K562 (cell line): ENCODE measurements at regions not wholly inside any gene's neighbourhood (a gene's known extent, or its start where the extent isn't known, plus 50 kb on each side); places are given as distances from the start of the nearest gene placed in this dataset.

Experiments used
- ATAC-seq: fragments of 200-7000 bp; cut with Tn5 transposase; 3 replicates; pipeline ENCODE4 v1.9.1; 2020; ENCODE audit warnings: moderate library complexity
- BruUV-seq: library from RNA; stranded (reverse); fragments of 400-500 nt; replicated peaks from 2 replicates; lab custom pipeline; 2021; lab: Mats Ljungman, UMichigan
- CTCF ChIA-PET: fragments of 300-600 bp; formaldehyde crosslinking; extraction: SDS; loops from one replicate; lab custom pipeline; 2021; ENCODE audit warnings: low intra/inter-chr PET ratio; lab: Yijun Ruan, JAX
- POLR2A ChIA-PET: fragments of 300-600, 350-650 bp; sonication (Branson Sonifier 250); formaldehyde crosslinking; extraction: SDS; loops from one replicate; lab custom pipeline; 2021; ENCODE audit warnings: antibody characterized with exemption, inconsistent platforms; lab: Yijun Ruan, JAX
- DNase-seq, 4 experiments: peaks; one replicate each; pipeline versions ENCODE4 v3.0.0 to v3.0.0-alpha.2; 2011 to 2018; ENCODE audit warnings: low spot score in 3 of 4, mixed read lengths in 3 of 4; ENCODE audit errors: extremely low read depth in 1 of 4
- FAIRE-seq: peaks from 2 replicates; lab custom pipeline; 2011; peaks lifted over from hg19 to GRCh38; lab: Jason Lieb, UNC
- H2AFZ ChIP-seq: 2 replicates; pipeline ENCODE4 v1.6.0; 2011; ENCODE audit warnings: low read depth, low read length, control low read depth, inconsistent platforms
- H3K27ac ChIP-seq: fragments of 200-600 bp; 3 replicates; pipeline ENCODE4 v1.8.0; 2011; ENCODE audit warnings: low read depth, mild to moderate bottlenecking, control low read depth, inconsistent platforms, low read length, moderate library complexity, mixed read lengths; ENCODE audit errors: extremely low read depth
- H3K27me3 ChIP-seq, 2 experiments: fragments of 300-600 bp in 1 of 2; 2 replicates in 1 of 2; 3 replicates in 1 of 2; pipeline versions ENCODE4 v1.6.0 to v1.8.0; 2011; ENCODE audit warnings: inconsistent platforms in 2 of 2, low read length in 2 of 2, mild to moderate bottlenecking in 1 of 2, mixed read lengths in 1 of 2, moderate library complexity in 1 of 2; ENCODE audit not compliant: control insufficient read depth in 2 of 2, insufficient read depth in 2 of 2
- H3K36me3 ChIP-seq: fragments of 300-600 bp; 3 replicates; pipeline ENCODE4 v1.8.0; 2011; ENCODE audit warnings: mild to moderate bottlenecking, low read length, inconsistent platforms; ENCODE audit not compliant: control insufficient read depth, insufficient read depth
- H3K4me1 ChIP-seq, 2 experiments: fragments of 200-600 bp in 1 of 2; replicated peaks in 1 of 2; 2 replicates in 1 of 2; 3 replicates in 1 of 2; pipeline versions ENCODE4 v1.5.1 to v1.8.0; 2011; ENCODE audit warnings: inconsistent platforms in 2 of 2, low read length in 2 of 2, mild to moderate bottlenecking in 1 of 2, mixed read lengths in 1 of 2, moderate library complexity in 1 of 2; ENCODE audit not compliant: control insufficient read depth in 2 of 2, insufficient read depth in 2 of 2
- H3K4me2 ChIP-seq: 2 replicates; pipeline ENCODE4 v1.6.1; 2011; ENCODE audit warnings: low read length, control low read depth, inconsistent platforms, mixed read lengths; ENCODE audit not compliant: insufficient read depth
- H3K4me3 ChIP-seq: fragments of 200-600 bp; sonication (generic), shearing (Covaris generic); 2 replicates; pipeline ENCODE4 v1.5.1; 2016; ENCODE audit warnings: control low read depth, inconsistent platforms
- H3K79me2 ChIP-seq: fragments of 200-600 bp; 3 replicates; pipeline ENCODE4 v1.8.0; 2011; ENCODE audit warnings: low read length, inconsistent platforms; ENCODE audit not compliant: control insufficient read depth, insufficient read depth
- H3K9ac ChIP-seq, 2 experiments: 2 replicates each; pipeline versions ENCODE4 v1.6.0 to v1.6.1; 2011; ENCODE audit warnings: low read depth in 2 of 2, low read length in 2 of 2, control low read depth in 1 of 2, inconsistent platforms in 1 of 2, mild to moderate bottlenecking in 1 of 2, mixed read lengths in 1 of 2; ENCODE audit not compliant: insufficient read depth in 1 of 2
- H3K9me1 ChIP-seq: one replicate; pipeline ENCODE4 v1.6.0; 2011; ENCODE audit warnings: inconsistent platforms, mild to moderate bottlenecking, low read length, moderate library complexity; ENCODE audit not compliant: control insufficient read depth, insufficient read depth
- H3K9me3 ChIP-seq: replicated peaks from 2 replicates; pipeline ENCODE4 v1.5.1; 2011; ENCODE audit warnings: low read depth, low read length, inconsistent platforms; ENCODE audit not compliant: control insufficient read depth, insufficient read depth
- H4K20me1 ChIP-seq: replicated peaks from 2 replicates; pipeline ENCODE4 v1.6.1; 2011; ENCODE audit warnings: low read length, inconsistent platforms, mixed read lengths; ENCODE audit not compliant: control insufficient read depth, insufficient read depth
- KAT2B ChIP-seq: IDR thresholded peaks from one replicate; pipeline ENCODE4 v1.6.1; 2012; ENCODE audit warnings: low read depth, mild to moderate bottlenecking, control low read depth, inconsistent platforms, low read length, moderate library complexity
- KLF1 ChIP-seq: fragments of 450-650 bp; IDR thresholded peaks from 2 replicates; pipeline ENCODE4 v1.6.1; 2016; ENCODE audit warnings: missing genetic modification characterization, missing compliant biosample characterization
- MEF2A ChIP-seq: IDR thresholded peaks from 2 replicates; pipeline ENCODE4 v1.6.1; 2011; ENCODE audit warnings: low read depth, mild to moderate bottlenecking, low read length, moderate library complexity; ENCODE audit not compliant: control insufficient read depth
- PHF20 ChIP-seq: fragments of 450-650 bp; IDR thresholded peaks from 2 replicates; pipeline ENCODE4 v1.6.1; 2018; ENCODE audit not compliant: partially characterized antibody
- RBM25 ChIP-seq: fragments of 200-400 bp; formaldehyde crosslinking; IDR thresholded peaks from 2 replicates; pipeline ENCODE4 v1.6.1; 2018; ENCODE audit warnings: low read length, low read depth, moderate library complexity; ENCODE audit not compliant: severe bottlenecking
- TCF7 ChIP-seq: sonication (generic); IDR thresholded peaks from 2 replicates; pipeline ENCODE4 v1.6.1; 2016; ENCODE audit warnings: antibody characterized with exemption, borderline replicate concordance
- THRB ChIP-seq: fragments of 450-650 bp; formaldehyde crosslinking; conservative IDR thresholded peaks from 2 replicates; pipeline ENCODE4 v1.4.0; 2022; ENCODE audit warnings: mild to moderate bottlenecking, missing genetic modification characterization
- ZNF253 ChIP-seq: fragments of 250-450 bp; sonication (Bioruptor Pico); conservative IDR thresholded peaks from 2 replicates; pipeline ENCODE4 v1.6.1; 2021; ENCODE audit warnings: mild to moderate bottlenecking
- WGBS: fragments of 100-300 bp; shearing (Covaris generic); methylation state at CpG from one replicate; pipeline ENCODE4 v1.1.6; 2016; ENCODE audit warnings: low coverage, mixed read lengths; ENCODE audit not compliant: insufficient coverage; ENCODE audit errors: missing lambda C conversion rate; 5-methylcytosine and 5-hydroxymethylcytosine counted together
- in situ Hi-C: fragments of 300-500 bp; cut with MboI; formaldehyde crosslinking; loops from 4 replicates; pipeline ENCODE4 v1.15.0; 2018; ENCODE audit warnings: inconsistent platforms, mixed read lengths
- intact Hi-C: fragments of 100-400 bp; cut with micrococcal nuclease; formaldehyde crosslinking; loops from 2 replicates; pipeline ENCODE4 v1.14.2; 2022
- TF ChIP-seq, protein P1 (sequence below): sonication (generic); formaldehyde crosslinking; IDR thresholded peaks from 2 replicates; pipeline ENCODE4 v1.8.0; 2022; ENCODE audit warnings: missing genetic modification reagents, mild to moderate bottlenecking, borderline replicate concordance
- TF ChIP-seq, protein P2 (sequence below): IDR thresholded peaks from 2 replicates; pipeline ENCODE4 v1.6.1; 2014; ENCODE audit warnings: antibody characterized with exemption

- Histone ChIP-seq H3K79me2 (no peaks in the 10 kb centered on the region), H3K4me2 (no peak overlapping the region), H3K27ac (no peak overlapping the region), H3K36me3 (no peaks in the 10 kb centered on the region), H3K9me3 (no peaks in the 10 kb centered on the region), H4K20me1 (no peaks in the 10 kb centered on the region), H3K4me1 (no peaks in the 10 kb centered on the region), H2AFZ (no peak overlapping the region), H3K9ac (no peak overlapping the region), H3K4me3 (no peak overlapping the region), H3K27me3 (peaks cover 0 to 19% of the 10 kb centered on the region in 2 experiments; a peak in 3 of 5 replicates), H3K9me1 (no peaks in the 10 kb centered on the region)
- no TSS peak for BruUV-seq
- in situ Hi-C loops (no loop called here), intact Hi-C loops (no loop called here)
- TF ChIP-seq, protein P1, sequence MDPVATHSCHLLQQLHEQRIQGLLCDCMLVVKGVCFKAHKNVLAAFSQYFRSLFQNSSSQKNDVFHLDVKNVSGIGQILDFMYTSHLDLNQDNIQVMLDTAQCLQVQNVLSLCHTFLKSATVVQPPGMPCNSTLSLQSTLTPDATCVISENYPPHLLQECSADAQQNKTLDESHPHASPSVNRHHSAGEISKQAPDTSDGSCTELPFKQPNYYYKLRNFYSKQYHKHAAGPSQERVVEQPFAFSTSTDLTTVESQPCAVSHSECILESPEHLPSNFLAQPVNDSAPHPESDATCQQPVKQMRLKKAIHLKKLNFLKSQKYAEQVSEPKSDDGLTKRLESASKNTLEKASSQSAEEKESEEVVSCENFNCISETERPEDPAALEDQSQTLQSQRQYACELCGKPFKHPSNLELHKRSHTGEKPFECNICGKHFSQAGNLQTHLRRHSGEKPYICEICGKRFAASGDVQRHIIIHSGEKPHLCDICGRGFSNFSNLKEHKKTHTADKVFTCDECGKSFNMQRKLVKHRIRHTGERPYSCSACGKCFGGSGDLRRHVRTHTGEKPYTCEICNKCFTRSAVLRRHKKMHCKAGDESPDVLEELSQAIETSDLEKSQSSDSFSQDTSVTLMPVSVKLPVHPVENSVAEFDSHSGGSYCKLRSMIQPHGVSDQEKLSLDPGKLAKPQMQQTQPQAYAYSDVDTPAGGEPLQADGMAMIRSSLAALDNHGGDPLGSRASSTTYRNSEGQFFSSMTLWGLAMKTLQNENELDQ (CRISPR knock-in tag): no peak
- no peak for TF ChIP-seq THRB (CRISPR knock-in tag)
- no peak for TF ChIP-seq KAT2B
- no peak for TF ChIP-seq ZNF253 (CRISPR knock-in tag)
- no peak for TF ChIP-seq KLF1 (tag)
- TF ChIP-seq, protein P2, sequence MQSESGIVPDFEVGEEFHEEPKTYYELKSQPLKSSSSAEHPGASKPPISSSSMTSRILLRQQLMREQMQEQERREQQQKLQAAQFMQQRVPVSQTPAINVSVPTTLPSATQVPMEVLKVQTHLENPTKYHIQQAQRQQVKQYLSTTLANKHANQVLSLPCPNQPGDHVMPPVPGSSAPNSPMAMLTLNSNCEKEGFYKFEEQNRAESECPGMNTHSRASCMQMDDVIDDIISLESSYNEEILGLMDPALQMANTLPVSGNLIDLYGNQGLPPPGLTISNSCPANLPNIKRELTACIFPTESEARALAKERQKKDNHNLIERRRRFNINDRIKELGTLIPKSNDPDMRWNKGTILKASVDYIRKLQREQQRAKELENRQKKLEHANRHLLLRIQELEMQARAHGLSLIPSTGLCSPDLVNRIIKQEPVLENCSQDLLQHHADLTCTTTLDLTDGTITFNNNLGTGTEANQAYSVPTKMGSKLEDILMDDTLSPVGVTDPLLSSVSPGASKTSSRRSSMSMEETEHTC: no peak
- TF ChIP-seq MEF2A: no peak
- no peak for TF ChIP-seq PHF20
- TF ChIP-seq TCF7: no peak
- TF ChIP-seq RBM25: no peak
- ChIA-PET POLR2A (interaction anchor here (0.8 kb wide), 1 partner anchor 24 kb away, joined by 3 read pairs; no protein-coding TSS in a partner anchor), CTCF (no interaction called here)
- FAIRE-seq (no peak), ATAC-seq (no peak), DNase-seq (no peak)
- 0% methylated on average over 2 of the region's 2 CpGs for WGBS
Observed at GRCh38 chr3:16061491-16061890, 113.0 kb upstream of the GALNT15 start.
